ENCODE measurements at regions not wholly inside any gene's neighbourhood (a gene's known extent, or its start where the extent isn't known, plus 50 kb on each side); places are given as distances from the start of the nearest gene placed in this dataset.

GRCh38 chr1:213369465-213369864 is 318.4 kb downstream of the RPS6KC1 start:
- H3K27me3 ChIP-seq (ENCODE audit: insufficient read depth, low read depth, severe bottlenecking), result no peaks in the 10 kb centered on the region
- H3K9me3 ChIP-seq (ENCODE audit: severe bottlenecking), result no peaks in the 10 kb centered on the region
- no peak for TF ChIP-seq CTCF (IDR thresholded peaks at IDR 0.05; ENCODE audit: low read depth, low read length)
- no peak for DNase-seq
- H3K36me3 ChIP-seq, result no peaks in the 10 kb centered on the region
- H3K4me3 ChIP-seq (ENCODE audit: low read depth, low read length), result no peak overlapping the region
- H3K27ac ChIP-seq, result no peak overlapping the region

- Histone ChIP-seq H3K4me3 (ENCODE audit: low read depth, low read length) (no peak overlapping the region), H3K36me3 (no peaks in the 10 kb centered on the region), H3K27ac (no peak overlapping the region), H3K27me3 (ENCODE audit: insufficient read depth, low read depth, severe bottlenecking) (no peaks in the 10 kb centered on the region), H3K9me3 (ENCODE audit: severe bottlenecking) (no peaks in the 10 kb centered on the region)
- no peak for DNase-seq
- no peak for TF ChIP-seq CTCF (IDR thresholded peaks at IDR 0.05; ENCODE audit: low read depth, low read length)
Measured at GRCh38 chr1:213370523-213370922, 319.5 kb downstream of the RPS6KC1 start.

- Histone ChIP-seq H3K9me3 (ENCODE audit: severe bottlenecking) (no peaks in the 10 kb centered on the region), H3K27ac (no peak overlapping the region), H3K27me3 (ENCODE audit: insufficient read depth, low read depth, severe bottlenecking) (no peaks in the 10 kb centered on the region), H3K36me3 (no peaks in the 10 kb centered on the region), H3K4me3 (ENCODE audit: low read depth, low read length) (no peak overlapping the region)
- DNase-seq, result no peak
- no peak for TF ChIP-seq CTCF (IDR thresholded peaks at IDR 0.05; ENCODE audit: low read depth, low read length)
Measured at GRCh38 chr1:213371525-213371846, 320.4 kb downstream of the RPS6KC1 start.

GRCh38 chr1:213371847-213372619 is 321.0 kb downstream of the RPS6KC1 start:
- Histone ChIP-seq H3K27me3 (ENCODE audit: insufficient read depth, low read depth, severe bottlenecking) (no peaks in the 10 kb centered on the region), H3K9me3 (ENCODE audit: severe bottlenecking) (no peaks in the 10 kb centered on the region), H3K36me3 (no peaks in the 10 kb centered on the region), H3K4me3 (ENCODE audit: low read depth, low read length) (no peak overlapping the region), H3K27ac (no peak overlapping the region)
- TF ChIP-seq CTCF (IDR thresholded peaks at IDR 0.05; ENCODE audit: low read depth, low read length), result no peak
- no peak for DNase-seq

GRCh38 chr1:213374369-213374768 is 323.3 kb downstream of the RPS6KC1 start:
- peak; percentile 72 for DNase-seq
- Histone ChIP-seq H3K27ac (no peak overlapping the region), H3K9me3 (ENCODE audit: severe bottlenecking) (no peaks in the 10 kb centered on the region), H3K27me3 (ENCODE audit: insufficient read depth, low read depth, severe bottlenecking) (no peaks in the 10 kb centered on the region), H3K4me3 (ENCODE audit: low read depth, low read length) (no peak overlapping the region), H3K36me3 (no peaks in the 10 kb centered on the region)
- TF ChIP-seq CTCF (IDR thresholded peaks at IDR 0.05; ENCODE audit: low read depth, low read length), result peak; percentile 69

GRCh38 chr1:213375002-213375401 is 324.0 kb downstream of the RPS6KC1 start:
- no peak for DNase-seq
- no peak for TF ChIP-seq CTCF (IDR thresholded peaks at IDR 0.05; ENCODE audit: low read depth, low read length)
- no peak overlapping the region for H3K4me3 ChIP-seq (ENCODE audit: low read depth, low read length)
- H3K27ac ChIP-seq, result no peak overlapping the region
- H3K27me3 ChIP-seq (ENCODE audit: insufficient read depth, low read depth, severe bottlenecking), result no peaks in the 10 kb centered on the region
- H3K9me3 ChIP-seq (ENCODE audit: severe bottlenecking), result no peaks in the 10 kb centered on the region
- H3K36me3 ChIP-seq, result no peaks in the 10 kb centered on the region
